ENCODE measurements at regions not wholly inside any gene's neighbourhood (a gene's known extent, or its start where the extent isn't known, plus 50 kb on each side); places are given as distances from the start of the nearest gene placed in this dataset.

GRCh38 chrX:102863735-102864134 lies 73.3 kb upstream of the RAB40AL start:
- H3K4me1 ChIP-seq: no peaks in the 10 kb centered on the region
- peak; percentile 44 to 87 (median 86) for TF ChIP-seq CTCF (IDR thresholded peaks at IDR 0.05)
- peak; percentile 45 to 91 for DNase-seq (ENCODE audit: low spot score in 2 of 2)
- intact Hi-C loops (cut with DNase I): loop anchor here (10.0 kb wide), 1 partner anchor 799 kb away; no protein-coding TSS in a partner anchor
- H3K27ac ChIP-seq: no peak overlapping the region
- no peaks in the 10 kb centered on the region for H3K27me3 ChIP-seq
- no peak overlapping the region for H3K4me3 ChIP-seq
- no peaks in the 10 kb centered on the region for H3K9me3 ChIP-seq
- peaks cover 0 to 3% of the 10 kb centered on the region in 2 donors for H3K36me3 ChIP-seq

- Histone ChIP-seq H3K36me3 (peaks cover 0 to 3% of the 10 kb centered on the region in 2 donors), H3K27ac (no peak overlapping the region), H3K4me3 (no peak overlapping the region), H3K27me3 (no peaks in the 10 kb centered on the region), H3K4me1 (no peaks in the 10 kb centered on the region), H3K9me3 (no peaks in the 10 kb centered on the region)
- intact Hi-C loops (cut with DNase I): loop anchor here (10.0 kb wide), 1 partner anchor 802 kb away; no protein-coding TSS in a partner anchor
- TF ChIP-seq CTCF (IDR thresholded peaks at IDR 0.05): no peak
- no peak for DNase-seq (ENCODE audit: low spot score in 2 of 2)
Measured at GRCh38 chrX:102866981-102867656, 70.0 kb upstream of the RAB40AL start.

GRCh38 chrX:102883491-102883890 lies 53.6 kb upstream of the RAB40AL start:
- Histone ChIP-seq H3K27me3 (no peaks in the 10 kb centered on the region), H3K4me3 (no peak overlapping the region), H3K9me3 (no peaks in the 10 kb centered on the region), H3K4me1 (no peaks in the 10 kb centered on the region), H3K36me3 (no peaks in the 10 kb centered on the region), H3K27ac (no peak overlapping the region)
- no peak for DNase-seq (ENCODE audit: low spot score in 2 of 2)
- no peak for TF ChIP-seq CTCF (IDR thresholded peaks at IDR 0.05)
- intact Hi-C loops (cut with DNase I): no loop called here
